Mesenchymal stem cell (in vitro differentiated cells and primary cell): ENCODE measurements at regions not wholly inside any gene's neighbourhood (a gene's known extent, or its start where the extent isn't known, plus 50 kb on each side); places are given as distances from the start of the nearest gene placed in this dataset.

Experiments
- DNase-seq: peaks from one replicate; pipeline ENCODE4 v3.0.0-alpha.2; 2013
- H2AFZ ChIP-seq: one replicate; pipeline ENCODE4 v1.6.1; 2013; ENCODE audit warnings: low read depth, mild to moderate bottlenecking, control low read depth, inconsistent platforms, low read length, moderate library complexity
- H2AK5ac ChIP-seq: 2 replicates; pipeline ENCODE4 v1.6.1; 2013; ENCODE audit warnings: low read length, moderate library complexity, mild to moderate bottlenecking, inconsistent platforms; ENCODE audit not compliant: severe bottlenecking
- H2BK120ac ChIP-seq: one replicate; pipeline ENCODE4 v1.6.1; 2013; ENCODE audit warnings: low read depth, mild to moderate bottlenecking, inconsistent platforms, low read length, moderate library complexity
- H2BK12ac ChIP-seq, 2 experiments: one replicate each; pipeline ENCODE4 v1.6.1; 2013; ENCODE audit warnings: inconsistent platforms in 2 of 2, low read length in 2 of 2, mild to moderate bottlenecking in 2 of 2, moderate library complexity in 2 of 2, control low read depth in 1 of 2
- H2BK15ac ChIP-seq: one replicate; pipeline ENCODE4 v1.6.1; 2013; ENCODE audit warnings: mild to moderate bottlenecking, low read depth, inconsistent platforms; ENCODE audit not compliant: poor library complexity, severe bottlenecking
- H2BK5ac ChIP-seq: 2 replicates; pipeline ENCODE4 v1.6.1; 2013; ENCODE audit warnings: low read depth, mild to moderate bottlenecking, low read length, control low read depth, inconsistent platforms; ENCODE audit not compliant: poor library complexity, severe bottlenecking
- H3K14ac ChIP-seq, 2 experiments: one replicate each; pipeline ENCODE4 v1.6.1; 2013; ENCODE audit warnings: inconsistent platforms in 2 of 2, low read length in 2 of 2, control low read depth in 1 of 2, mild to moderate bottlenecking in 1 of 2, moderate library complexity in 1 of 2
- H3K18ac ChIP-seq, 2 experiments: one replicate each; pipeline ENCODE4 v1.6.1; 2013; ENCODE audit warnings: inconsistent platforms in 2 of 2, low read length in 2 of 2, control low read depth in 1 of 2, low read depth in 1 of 2, mild to moderate bottlenecking in 1 of 2
- H3K23ac ChIP-seq, 2 experiments: one replicate each; pipeline ENCODE4 v1.6.1; 2013; ENCODE audit warnings: inconsistent platforms in 2 of 2, low read length in 2 of 2, mild to moderate bottlenecking in 2 of 2, moderate library complexity in 2 of 2, control low read depth in 1 of 2
- H3K27ac ChIP-seq: 2 replicates; pipeline ENCODE4 v1.5.1; 2013; ENCODE audit warnings: mild to moderate bottlenecking, moderate library complexity, low read length, control low read depth, inconsistent platforms; ENCODE audit not compliant: poor library complexity, severe bottlenecking
- H3K27me3 ChIP-seq, 2 experiments: 2 replicates each; pipeline versions ENCODE4 v1.6.1 to v1.7.0; 2013; ENCODE audit warnings: low read length in 2 of 2, mild to moderate bottlenecking in 2 of 2, moderate library complexity in 2 of 2, control low read depth in 1 of 2, inconsistent platforms in 1 of 2; ENCODE audit not compliant: control insufficient read depth in 1 of 2, insufficient read depth in 1 of 2
- H3K36me3 ChIP-seq, 2 experiments: 2 replicates each; pipeline versions ENCODE4 v1.6.1 to v1.7.0; 2013; ENCODE audit warnings: low read length in 2 of 2, control low read depth in 1 of 2, inconsistent platforms in 1 of 2, low read depth in 1 of 2, mild to moderate bottlenecking in 1 of 2; ENCODE audit not compliant: insufficient read depth in 2 of 2, control insufficient read depth in 1 of 2
- H3K4ac ChIP-seq, 2 experiments: one replicate each; pipeline ENCODE4 v1.6.1; 2013; ENCODE audit warnings: inconsistent platforms in 2 of 2, low read length in 2 of 2, mild to moderate bottlenecking in 2 of 2, moderate library complexity in 2 of 2, control low read depth in 1 of 2, low read depth in 1 of 2
- H3K4me1 ChIP-seq: 2 replicates; pipeline ENCODE4 v1.6.1; 2013; ENCODE audit warnings: low read depth, low read length, control low read depth; ENCODE audit not compliant: control insufficient read depth, insufficient read depth
- H3K4me2 ChIP-seq: 2 replicates; pipeline ENCODE4 v1.6.1; 2013; ENCODE audit warnings: low read length, mild to moderate bottlenecking, inconsistent platforms; ENCODE audit not compliant: poor library complexity, severe bottlenecking
- H3K4me3 ChIP-seq, 2 experiments: 2 replicates each; pipeline versions ENCODE4 v1.5.1 to v1.7.0; 2013; ENCODE audit warnings: low read length in 2 of 2, mild to moderate bottlenecking in 2 of 2, control low read depth in 1 of 2, low read depth in 1 of 2; ENCODE audit not compliant: insufficient read depth in 1 of 2
- H3K79me1 ChIP-seq: replicated peaks from 2 replicates; pipeline ENCODE4 v1.6.1; 2013; ENCODE audit warnings: mild to moderate bottlenecking, control low read depth, low read length, inconsistent platforms; ENCODE audit not compliant: poor library complexity, severe bottlenecking
- H3K9ac ChIP-seq: 2 replicates; pipeline ENCODE4 v1.7.0; 2013; ENCODE audit warnings: mild to moderate bottlenecking, low read length, moderate library complexity
- H3K9me3 ChIP-seq: 2 replicates; pipeline ENCODE4 v1.7.0; 2013; ENCODE audit warnings: mild to moderate bottlenecking, low read length; ENCODE audit not compliant: control insufficient read depth
- H4K8ac ChIP-seq: one replicate; pipeline ENCODE4 v1.6.1; 2013; ENCODE audit warnings: inconsistent platforms, mild to moderate bottlenecking, low read length, moderate library complexity
- H4K91ac ChIP-seq: one replicate; pipeline ENCODE4 v1.6.1; 2013; ENCODE audit warnings: mild to moderate bottlenecking, low read length, inconsistent platforms
- whole genome bisulfite sequencing: methylation state at CpG from one replicate; pipeline ENCODE4 v1.1.7; 2013; ENCODE audit warnings: mixed read lengths; 5-methylcytosine and 5-hydroxymethylcytosine counted together

- Histone ChIP-seq H3K27me3 (peaks cover 0 to 5% of the 10 kb centered on the region in 2 experiments), H3K4me1 (no peaks in the 10 kb centered on the region), H3K27ac (no peak overlapping the region), H3K4me3 (no peak overlapping the region), H2BK5ac (no peak overlapping the region), H2BK120ac (no peak overlapping the region), H3K23ac (no peak overlapping the region), H3K4me2 (no peak overlapping the region), H2AFZ (no peak overlapping the region), H3K14ac (no peak overlapping the region), H2BK12ac (no peak overlapping the region), H3K18ac (no peak overlapping the region), H4K8ac (no peak overlapping the region), H3K9ac (no peak overlapping the region), H2BK15ac (no peak overlapping the region), H3K4ac (no peak overlapping the region), H3K9me3 (no peaks in the 10 kb centered on the region), H4K91ac (no peak overlapping the region), H3K79me1 (no peaks in the 10 kb centered on the region), H3K36me3 (no peaks in the 10 kb centered on the region), H2AK5ac (no peak overlapping the region)
- no peak for DNase-seq
- WGBS, result no CpG with 5 or more reads among the region's 2 CpGs
Observed at GRCh38 chr1:86214605-86215004, 58.0 kb upstream of the COL24A1 start.

- Histone ChIP-seq H3K4me2 (no peak overlapping the region), H2AFZ (no peak overlapping the region), H3K14ac (no peak overlapping the region), H4K8ac (no peak overlapping the region), H3K36me3 (no peaks in the 10 kb centered on the region), H2BK5ac (no peak overlapping the region), H2BK120ac (no peak overlapping the region), H4K91ac (no peak overlapping the region), H2BK12ac (no peak overlapping the region), H3K9me3 (no peaks in the 10 kb centered on the region), H3K9ac (no peak overlapping the region), H3K23ac (no peak overlapping the region), H3K27me3 (peaks cover 0 to 5% of the 10 kb centered on the region in 2 experiments), H3K79me1 (no peaks in the 10 kb centered on the region), H3K4me3 (no peak overlapping the region), H3K18ac (no peak overlapping the region), H3K27ac (no peak overlapping the region), H3K4ac (no peak overlapping the region), H2AK5ac (no peak overlapping the region), H3K4me1 (peaks cover 2% of the 10 kb centered on the region), H2BK15ac (no peak overlapping the region)
- 100% methylated on average over 2 of the region's 4 CpGs for WGBS
- DNase-seq, result no peak
Observed at GRCh38 chr1:86209346-86209745, 52.8 kb upstream of the COL24A1 start.

GRCh38 chr1:86207323-86207722, 50.8 kb upstream of the COL24A1 start:
- Histone ChIP-seq H3K79me1 (no peaks in the 10 kb centered on the region), H3K4me3 (no peak overlapping the region), H4K8ac (no peak overlapping the region), H3K14ac (no peak overlapping the region), H3K27me3 (peaks cover 0 to 4% of the 10 kb centered on the region in 2 experiments), H2AFZ (no peak overlapping the region), H3K18ac (no peak overlapping the region), H3K4ac (no peak overlapping the region), H3K36me3 (no peaks in the 10 kb centered on the region), H4K91ac (no peak overlapping the region), H3K4me2 (no peak overlapping the region), H3K23ac (no peak overlapping the region), H3K27ac (no peak overlapping the region), H2BK5ac (no peak overlapping the region), H3K4me1 (peaks cover 2% of the 10 kb centered on the region), H2BK120ac (no peak overlapping the region), H3K9me3 (no peaks in the 10 kb centered on the region), H3K9ac (no peak overlapping the region), H2BK15ac (no peak overlapping the region), H2AK5ac (no peak overlapping the region), H2BK12ac (no peak overlapping the region)
- peak; percentile 13 for DNase-seq
- 30% methylated on average over 2 of the region's 2 CpGs for WGBS
